DMS 273 treated with DMSO at 0.1 percent for 48 hours (cell line): ENCODE measurements at regions not wholly inside any gene's neighbourhood (a gene's known extent, or its start where the extent isn't known, plus 50 kb on each side); places are given as distances from the start of the nearest gene placed in this dataset.

Experiments
- DNase-seq: peaks from one replicate; lab custom pipeline; 2025; lab: John Stamatoyannopoulos, UW

DNA sequence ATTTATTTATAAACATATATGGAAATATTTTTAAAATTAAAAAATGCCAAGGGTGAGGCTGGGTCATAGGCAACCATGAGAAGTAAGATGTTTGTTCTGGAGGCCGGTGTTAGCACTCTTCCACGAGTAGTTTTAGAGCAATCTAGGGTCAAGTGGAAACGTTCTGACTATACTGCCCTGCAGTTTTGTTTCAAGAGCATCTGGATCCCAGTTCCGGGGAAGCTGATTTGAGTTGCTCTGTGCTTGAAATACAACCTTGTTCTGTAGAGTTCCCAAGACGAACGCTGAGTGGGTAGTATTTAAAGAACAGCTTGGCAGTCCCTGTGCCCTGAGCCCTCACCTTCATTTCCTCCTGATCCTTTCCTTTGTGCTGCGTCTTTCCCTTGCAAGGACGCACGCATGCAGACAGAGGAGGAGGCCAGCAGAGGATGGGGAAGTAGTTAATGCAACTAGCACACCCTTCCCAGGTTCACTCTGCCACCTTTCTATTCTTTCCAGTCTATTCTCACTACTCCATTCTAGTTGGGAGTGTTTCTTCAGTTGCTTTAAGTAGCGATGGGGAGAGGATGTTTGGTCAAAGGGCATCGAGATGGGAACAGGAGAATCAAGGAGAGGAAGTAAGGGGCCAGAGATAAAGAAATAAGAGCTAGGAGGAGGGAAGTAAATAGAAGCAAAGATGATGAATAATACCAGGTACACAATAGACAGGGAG is 68.3 kb upstream of the ZSWIM6 start:
- no peak for DNase-seq

DNA sequence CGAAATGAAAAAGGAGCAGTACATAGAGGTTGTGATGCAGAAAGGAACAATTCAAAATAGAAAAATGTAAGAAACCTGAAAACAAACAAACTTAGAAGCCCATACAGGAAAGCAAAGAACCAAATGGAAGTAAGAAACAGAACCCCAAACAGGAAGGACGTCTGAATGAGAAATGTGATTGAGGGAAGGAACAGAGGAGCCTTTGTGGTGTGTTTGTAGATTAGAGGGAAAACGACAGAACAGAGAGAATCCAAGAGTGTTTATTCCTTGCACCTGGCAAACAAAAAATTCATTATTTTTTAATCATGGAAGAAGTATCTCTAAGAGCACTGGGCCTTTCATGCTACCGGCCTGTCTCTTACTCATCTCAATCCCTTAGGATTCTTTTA is 67.8 kb upstream of the ZSWIM6 start:
- DNase-seq = no peak

DNA sequence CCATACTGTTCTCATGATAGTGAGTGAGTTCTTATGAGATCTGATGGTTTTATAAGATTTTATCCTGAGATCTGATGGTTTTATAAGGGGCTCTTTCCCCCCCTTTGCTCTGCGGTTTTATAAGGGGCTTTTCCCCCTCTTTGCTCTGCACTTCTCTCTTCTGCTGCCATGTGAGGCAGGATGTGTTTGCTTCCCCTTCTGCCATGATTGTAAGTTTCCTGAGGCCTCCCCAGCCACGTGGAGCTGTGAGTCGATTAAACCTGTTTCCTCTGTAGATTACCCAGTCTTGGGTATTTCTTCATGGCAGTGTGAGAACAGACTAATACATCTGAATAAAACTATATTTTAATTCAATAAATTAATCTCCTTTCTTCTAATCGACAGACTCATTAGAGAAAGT is 64.9 kb upstream of the ZSWIM6 start:
- no peak for DNase-seq

DNA sequence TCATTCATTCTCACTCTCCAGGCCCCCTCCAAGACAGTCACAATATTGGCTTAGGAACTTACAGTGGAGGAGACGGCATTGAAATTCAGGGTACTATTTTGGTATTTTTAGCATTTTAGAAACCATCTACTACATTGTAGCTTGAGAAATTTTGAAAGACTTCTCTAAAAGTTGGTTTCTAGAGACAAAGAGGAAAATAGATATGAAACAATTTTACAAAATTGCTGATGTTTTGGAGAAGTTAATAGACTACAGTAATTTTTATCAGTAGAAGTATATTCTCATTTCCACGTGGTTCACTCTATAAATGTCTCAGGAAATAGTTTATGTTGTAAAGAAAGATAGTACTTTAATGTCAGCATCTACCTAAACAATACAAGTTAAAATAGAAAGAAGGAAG is 63.2 kb upstream of the ZSWIM6 start:
- DNase-seq = no peak

DNA sequence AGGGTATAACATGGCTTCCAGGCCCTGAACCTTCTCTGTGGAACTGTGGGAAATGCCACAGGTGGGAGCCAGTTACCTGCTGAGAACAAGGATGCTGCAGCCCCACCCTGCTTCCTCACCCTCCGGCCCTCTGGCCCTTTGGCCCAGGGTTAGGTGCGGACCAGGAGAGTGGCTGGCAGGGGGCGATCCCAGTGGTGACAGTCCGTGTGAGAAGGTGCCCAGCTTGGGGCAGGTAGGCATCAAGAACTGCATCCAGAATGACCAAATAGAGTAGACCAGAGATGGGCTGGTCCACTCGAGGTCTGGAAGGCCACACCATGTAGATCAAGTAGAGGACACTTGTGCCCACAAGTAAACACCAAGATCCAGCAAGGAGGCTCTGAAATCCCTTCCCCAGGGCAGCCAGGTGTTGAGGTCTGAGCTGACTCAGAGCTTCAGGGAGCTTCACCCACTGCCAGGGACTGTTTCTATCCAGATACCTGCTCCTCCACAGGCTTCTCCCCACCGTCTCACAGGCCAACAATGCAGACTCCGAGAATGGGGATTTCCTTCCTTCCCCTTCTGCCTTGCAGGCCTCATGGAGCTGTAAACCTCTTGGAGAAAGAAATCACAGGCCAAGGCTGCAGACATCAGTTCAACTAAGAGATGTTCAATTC is 61.4 kb upstream of the ZSWIM6 start:
- DNase-seq = no peak

DNA sequence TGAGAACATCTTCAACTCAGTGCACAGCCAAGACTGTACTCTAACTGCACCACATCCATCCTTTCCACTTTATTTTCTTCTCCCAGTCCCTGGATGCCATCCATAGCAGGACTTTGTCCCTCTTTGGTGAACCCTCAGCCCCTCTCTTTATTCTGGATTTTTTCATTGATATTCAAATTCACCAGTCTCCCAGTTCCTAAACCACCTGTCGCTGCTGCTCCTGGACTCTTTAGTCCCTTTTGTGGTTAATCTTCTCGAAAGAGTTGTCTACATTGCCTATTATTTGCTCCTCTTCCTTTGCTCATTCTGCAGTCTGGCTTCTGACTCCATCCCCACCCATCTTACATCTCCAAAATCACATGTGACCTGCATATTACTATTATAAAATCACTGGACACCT is 59.4 kb upstream of the ZSWIM6 start:
- no peak for DNase-seq

DNA sequence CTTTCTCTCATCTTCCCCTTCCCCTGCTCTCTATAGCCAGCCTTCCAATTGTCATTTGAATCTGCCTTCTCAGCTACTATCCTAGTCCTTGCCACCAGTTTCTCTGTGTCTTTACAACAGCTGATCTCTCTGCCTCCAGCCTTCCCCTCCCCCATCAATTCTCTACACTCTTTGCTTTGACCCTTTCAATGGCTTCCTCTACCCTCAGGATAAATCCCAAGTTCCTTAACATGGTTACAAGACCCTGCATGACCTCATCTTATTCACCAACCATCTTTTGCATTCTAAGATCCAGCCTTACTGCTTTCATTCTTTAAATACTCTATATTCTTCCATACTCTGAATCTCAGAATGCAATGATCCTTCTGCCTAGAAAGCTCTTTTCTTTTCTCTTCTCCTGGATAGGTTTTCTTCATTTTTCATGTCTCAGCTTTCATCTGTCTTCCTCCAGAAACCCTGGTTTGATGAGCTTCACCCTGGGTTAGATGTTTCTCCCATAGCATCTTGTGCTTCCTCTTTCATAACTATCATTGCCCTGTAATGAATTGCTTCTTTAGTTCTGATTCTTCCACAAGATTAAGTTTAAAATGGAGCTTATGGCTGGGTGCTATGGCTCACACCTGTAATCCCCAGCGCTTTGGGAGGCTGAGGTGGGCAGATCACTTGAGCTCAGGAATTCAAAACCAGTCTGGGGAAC is 58.6 kb upstream of the ZSWIM6 start:
- DNase-seq = no peak

DNA sequence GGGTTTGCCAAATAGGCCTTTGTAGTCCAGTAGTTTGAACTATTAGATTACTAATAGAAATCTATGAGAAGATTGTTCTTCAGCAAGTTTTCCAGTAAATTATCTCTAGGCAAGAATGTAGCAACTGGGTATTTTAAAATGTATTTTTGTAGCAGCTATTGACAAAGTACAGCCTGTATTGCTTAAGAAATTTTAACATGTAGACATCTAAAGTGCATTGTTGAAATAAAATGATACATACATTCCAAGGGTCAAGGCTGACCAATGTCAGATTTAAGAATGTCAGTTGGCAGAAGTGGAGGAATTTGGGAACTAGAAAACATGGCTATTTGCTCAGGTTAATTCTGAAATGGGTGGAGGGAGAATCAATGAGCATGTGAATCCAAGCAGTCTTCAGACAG is 57.5 kb upstream of the ZSWIM6 start:
- DNase-seq = no peak

DNA sequence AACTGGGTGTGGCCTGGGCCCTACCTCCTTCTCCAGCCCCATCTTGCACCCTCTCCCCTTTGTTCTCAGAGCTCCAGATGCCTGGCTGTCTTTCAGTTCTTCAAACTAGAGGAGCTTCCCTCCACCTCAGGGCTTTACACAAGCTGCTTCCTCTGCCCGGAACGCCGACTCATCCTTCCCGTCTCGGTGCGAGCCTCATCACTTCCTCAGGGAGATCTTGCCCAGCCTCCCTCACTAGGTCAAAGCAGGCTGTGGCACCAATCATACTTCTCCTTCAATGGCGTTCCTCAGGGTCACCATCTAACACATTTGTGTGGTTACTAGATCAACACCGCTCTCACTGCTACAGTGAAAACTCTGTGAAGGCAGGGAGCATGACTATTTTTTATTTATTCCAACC is 56.2 kb upstream of the ZSWIM6 start:
- no peak for DNase-seq

DNA sequence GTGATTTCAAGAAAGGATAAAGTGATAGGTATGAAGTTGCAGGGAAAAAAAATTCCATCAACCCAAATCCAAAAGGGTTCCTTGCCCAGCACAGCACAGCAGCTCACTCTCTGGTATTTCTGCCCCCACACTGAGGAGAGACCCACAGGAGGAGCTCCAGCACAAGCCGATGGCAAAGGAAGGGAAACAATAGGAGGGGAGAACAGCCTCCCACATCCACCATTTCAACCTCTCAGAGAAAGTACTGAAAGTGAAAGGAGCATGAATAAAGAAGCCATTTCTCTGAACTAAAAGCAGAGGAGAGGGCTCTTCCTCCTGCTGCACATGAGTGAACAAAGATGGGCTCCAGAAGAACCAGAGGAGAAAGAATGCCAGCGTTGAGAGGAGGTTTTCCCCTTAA is 54.9 kb upstream of the ZSWIM6 start:
- DNase-seq = no peak

DNA sequence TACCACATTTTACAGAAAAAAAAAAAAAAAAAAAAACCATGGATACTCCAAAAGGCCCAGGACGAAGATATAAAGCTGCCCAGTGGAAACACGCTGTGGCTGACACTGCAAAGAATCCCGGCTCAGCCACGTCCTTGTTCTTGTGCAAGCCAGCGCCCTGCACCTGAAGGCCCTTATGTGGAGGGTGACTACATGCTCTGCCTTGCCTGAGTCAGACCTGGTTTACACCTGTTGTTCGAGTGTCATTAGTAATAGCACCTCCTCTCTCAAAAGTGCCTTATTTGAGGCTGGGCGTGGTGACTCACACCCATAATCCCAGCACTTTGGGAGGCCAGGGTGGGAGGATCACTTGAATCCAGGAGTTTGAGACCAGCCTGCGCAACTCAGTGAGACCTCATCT is 54.3 kb upstream of the ZSWIM6 start:
- DNase-seq = no peak

DNA sequence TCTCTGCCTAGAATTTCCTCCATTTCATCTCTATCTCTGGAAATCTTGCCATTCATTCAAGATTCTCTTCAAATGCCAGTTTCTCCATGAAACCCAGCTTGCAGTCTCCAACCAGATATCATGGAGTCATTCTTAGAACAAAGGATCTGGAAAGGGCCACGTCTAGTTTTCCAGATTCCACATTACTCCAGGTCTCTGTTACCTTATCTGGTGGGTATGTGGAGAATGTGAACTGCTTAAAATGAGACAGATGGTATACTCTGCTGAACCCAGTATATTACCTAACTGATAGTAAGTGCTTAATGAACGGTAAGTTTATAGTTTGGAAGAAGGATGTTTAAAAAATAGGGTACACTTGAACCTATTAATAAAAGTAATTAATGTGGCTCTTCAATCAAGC is 52.3 kb upstream of the ZSWIM6 start:
- peak; percentile 29 for DNase-seq

DNA sequence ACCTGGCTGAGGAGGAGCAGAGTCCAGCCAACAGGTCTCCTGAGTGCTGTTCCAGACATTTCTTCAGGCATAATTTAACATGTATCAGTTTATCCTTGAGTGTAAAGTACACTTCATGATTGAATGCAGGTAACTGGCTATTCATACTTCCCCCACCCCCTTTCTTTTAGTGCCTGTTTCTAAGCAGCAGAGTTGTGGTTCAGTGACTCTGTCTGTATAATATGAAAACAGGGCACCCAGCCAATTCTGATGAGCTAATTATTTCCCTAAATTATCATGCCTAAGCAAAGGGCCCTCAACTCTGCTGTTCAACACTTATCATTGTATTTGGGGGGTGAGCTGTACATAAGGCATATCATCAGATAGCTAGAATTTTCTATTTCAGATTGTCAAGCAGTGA is 51.9 kb upstream of the ZSWIM6 start:
- DNase-seq = peak; percentile 88

DNA sequence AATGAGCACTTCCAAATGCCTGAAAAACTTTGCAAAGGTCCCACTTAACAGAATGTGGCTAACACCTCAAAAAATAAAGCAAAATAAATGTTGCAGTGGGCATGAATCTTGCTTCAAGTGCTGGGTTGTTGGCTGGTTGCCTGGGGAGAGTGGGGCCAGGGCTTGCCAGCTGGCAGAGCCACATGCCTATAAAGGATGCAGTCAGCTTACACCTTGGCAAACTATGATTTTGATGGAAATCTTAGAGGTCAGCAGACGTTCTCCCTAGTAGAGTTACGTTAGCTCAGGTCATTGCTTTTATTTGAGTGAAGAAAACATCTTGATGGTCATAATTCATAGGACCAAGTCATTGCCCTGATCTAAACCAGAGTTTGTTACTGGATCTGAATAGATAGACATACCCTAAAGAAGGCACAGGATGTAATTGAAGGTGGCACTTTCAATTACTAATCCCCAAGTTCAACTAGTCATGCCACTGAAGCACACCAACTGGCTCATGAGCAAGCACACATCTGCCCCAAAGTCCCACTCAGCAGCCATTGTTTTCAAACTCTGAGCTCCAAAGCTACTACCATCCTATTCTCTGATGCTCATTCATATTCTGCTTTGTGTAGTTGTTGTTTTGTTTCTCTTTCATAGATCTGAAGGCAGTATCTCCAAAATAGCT is 51.2 kb upstream of the ZSWIM6 start:
- peak; percentile 78 for DNase-seq

DNA sequence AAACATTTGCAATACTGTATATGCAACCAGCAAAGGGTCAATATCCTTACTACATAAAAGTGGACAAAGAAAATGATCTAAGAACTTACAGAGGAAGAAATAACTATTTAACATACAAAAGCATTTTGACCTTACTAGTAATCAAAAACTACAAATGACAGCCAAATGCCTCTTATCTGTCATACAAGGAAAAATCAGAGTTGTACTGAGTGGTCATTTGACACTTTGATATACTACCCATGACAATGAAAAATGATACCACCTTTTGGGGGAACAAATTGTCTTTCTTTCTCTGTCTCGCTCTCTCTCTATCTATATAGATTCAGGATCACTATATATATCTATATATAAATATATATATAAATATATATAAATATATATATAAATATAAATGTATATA is 50.4 kb upstream of the ZSWIM6 start:
- DNase-seq = no peak
